Chondrocyte (in vitro differentiated cells): ENCODE measurements at regions not wholly inside any gene's neighbourhood (a gene's known extent, or its start where the extent isn't known, plus 50 kb on each side); places are given as distances from the start of the nearest gene placed in this dataset.

Source experiments
- DNase-seq: peaks from one replicate; pipeline ENCODE4 v3.0.0; 2021; ENCODE audit warnings: mixed read lengths, low spot score
- H3K27ac Mint-ChIP-seq: one replicate; pipeline ENCODE4 v1.8.0; 2021; ENCODE audit warnings: mild to moderate bottlenecking, moderate library complexity, mixed read lengths; ENCODE audit not compliant: unreplicated experiment
- H3K27me3 Mint-ChIP-seq: 2 replicates; pipeline ENCODE4 v1.8.0; 2021; ENCODE audit warnings: low read depth, mixed read lengths
- H3K36me3 Mint-ChIP-seq: 2 replicates; pipeline ENCODE4 v1.8.0; 2021; ENCODE audit warnings: low read depth, mixed read lengths
- H3K4me1 Mint-ChIP-seq: 2 replicates; pipeline ENCODE4 v1.8.0; 2021; ENCODE audit warnings: low read depth, mild to moderate bottlenecking, mixed read lengths
- H3K4me3 Mint-ChIP-seq: one replicate; pipeline ENCODE4 v1.8.0; 2021; ENCODE audit warnings: mild to moderate bottlenecking, moderate library complexity, mixed read lengths; ENCODE audit not compliant: unreplicated experiment
- H3K9me3 Mint-ChIP-seq: 2 replicates; pipeline ENCODE4 v1.8.0; 2021; ENCODE audit warnings: low read depth, mixed read lengths
- CTCF ChIP-seq: fragments of 200-600 bp; sonication (generic); IDR thresholded peaks from 2 replicates; pipeline ENCODE4 v1.5.0; 2021; ENCODE audit warnings: antibody characterized with exemption, mild to moderate bottlenecking, moderate library complexity

- H3K4me3 Mint-ChIP-seq: no peak overlapping the region
- no peaks in the 10 kb centered on the region for H3K36me3 Mint-ChIP-seq
- TF ChIP-seq CTCF: no peak
- peaks cover 2% of the 10 kb centered on the region for H3K9me3 Mint-ChIP-seq
- no peaks in the 10 kb centered on the region for H3K4me1 Mint-ChIP-seq
- H3K27ac Mint-ChIP-seq: no peak overlapping the region
- peaks cover 41% of the 10 kb centered on the region for H3K27me3 Mint-ChIP-seq
- no peak for DNase-seq
Measured at GRCh38 chr13:108527844-108528243, 101.6 kb upstream of the MYO16 start.

- no peak overlapping the region for H3K27ac Mint-ChIP-seq
- peaks cover 2% of the 10 kb centered on the region for H3K9me3 Mint-ChIP-seq
- no peaks in the 10 kb centered on the region for H3K4me1 Mint-ChIP-seq
- H3K36me3 Mint-ChIP-seq: no peaks in the 10 kb centered on the region
- no peak for DNase-seq
- TF ChIP-seq CTCF: no peak
- H3K4me3 Mint-ChIP-seq: no peak overlapping the region
- peaks cover 38% of the 10 kb centered on the region for H3K27me3 Mint-ChIP-seq
Measured at GRCh38 chr13:108528303-108528702, 101.1 kb upstream of the MYO16 start.

- H3K27me3 Mint-ChIP-seq: peaks cover 41% of the 10 kb centered on the region
- H3K4me3 Mint-ChIP-seq: no peak overlapping the region
- H3K9me3 Mint-ChIP-seq: peaks cover 8% of the 10 kb centered on the region
- no peaks in the 10 kb centered on the region for H3K36me3 Mint-ChIP-seq
- no peak for DNase-seq
- H3K4me1 Mint-ChIP-seq: no peaks in the 10 kb centered on the region
- TF ChIP-seq CTCF: no peak
- H3K27ac Mint-ChIP-seq: no peak overlapping the region
Measured at GRCh38 chr13:108533842-108534241, 95.6 kb upstream of the MYO16 start.

- H3K9me3 Mint-ChIP-seq: peaks cover 8% of the 10 kb centered on the region
- DNase-seq: no peak
- H3K4me3 Mint-ChIP-seq: no peak overlapping the region
- no peak for TF ChIP-seq CTCF
- H3K27ac Mint-ChIP-seq: no peak overlapping the region
- peaks cover 38% of the 10 kb centered on the region for H3K27me3 Mint-ChIP-seq
- no peaks in the 10 kb centered on the region for H3K4me1 Mint-ChIP-seq
- H3K36me3 Mint-ChIP-seq: no peaks in the 10 kb centered on the region
Measured at GRCh38 chr13:108534728-108535127, 94.7 kb upstream of the MYO16 start.

- H3K36me3 Mint-ChIP-seq: no peaks in the 10 kb centered on the region
- no peak for TF ChIP-seq CTCF
- H3K9me3 Mint-ChIP-seq: peaks cover 10% of the 10 kb centered on the region
- H3K4me1 Mint-ChIP-seq: no peaks in the 10 kb centered on the region
- no peak overlapping the region for H3K27ac Mint-ChIP-seq
- no peak for DNase-seq
- H3K27me3 Mint-ChIP-seq: peaks cover 12% of the 10 kb centered on the region
- H3K4me3 Mint-ChIP-seq: no peak overlapping the region
Measured at GRCh38 chr13:108549934-108550333, 79.5 kb upstream of the MYO16 start.
